Left lung (tissue), 4 donors: ENCODE measurements at regions not wholly inside any gene's neighbourhood (a gene's known extent, or its start where the extent isn't known, plus 50 kb on each side); places are given as distances from the start of the nearest gene placed in this dataset.
A peak's percentile ranks its signal among the peaks of the same experiment; 100 is the strongest.

Experiments
- ATAC-seq: fragments of 200-7000 bp; cut with Tn5 transposase; one replicate; pipeline ENCODE4 v1.9.1; 2020; ENCODE audit warnings: moderate library complexity
- DNase-seq, 4 donors: peaks; one replicate each; pipeline ENCODE4 v3.0.0-alpha.2; 2013 to 2020
- H3K27ac ChIP-seq, 2 donors: fragments of 200-600 bp; sonication (generic) in 1 of 2; one replicate each; pipeline versions ENCODE4 v1.5.0 to v1.8.0; 2020 to 2021
- H3K27me3 ChIP-seq, 2 donors: fragments of 200-600 bp; sonication (generic) in 1 of 2; one replicate each; pipeline versions ENCODE4 v1.5.0 to v1.8.0; 2020 to 2021
- H3K36me3 ChIP-seq, 2 donors: fragments of 200-600 bp; sonication (generic) in 1 of 2; one replicate each; pipeline versions ENCODE4 v1.5.0 to v1.8.0; 2020 to 2021
- H3K4me1 ChIP-seq, 2 donors: fragments of 200-600 bp; one replicate each; pipeline ENCODE4 v1.8.0; 2021
- H3K4me3 ChIP-seq, 2 donors: fragments of 200-600 bp; sonication (generic) in 1 of 2; one replicate each; pipeline versions ENCODE4 v1.5.0 to v1.8.0; 2020 to 2021; ENCODE audit warnings: mild to moderate bottlenecking in 1 of 2
- H3K9me3 ChIP-seq, 2 donors: fragments of 200-600 bp; sonication (generic) in 1 of 2; one replicate each; pipeline versions ENCODE4 v1.5.0 to v1.8.0; 2020 to 2021
- intact Hi-C, 2 donors: fragments of 100-400 bp; cut with DNase I; formaldehyde crosslinking; loops; one replicate each; pipeline versions ENCODE4 v1.11.2 to v1.14.2; 2022
- TF ChIP-seq, protein P1 (sequence below), 2 donors: fragments of 200-600 bp; sonication (generic) in 1 of 2; IDR thresholded peaks; one replicate each; pipeline versions ENCODE4 v1.5.0 to v1.8.0; 2021; ENCODE audit warnings: antibody characterized with exemption in 2 of 2
- donor health status: DM: no; HTN: yes; CAD: no.
- donor health status: DM: no; HTN: no; CAD: no.

DNA sequence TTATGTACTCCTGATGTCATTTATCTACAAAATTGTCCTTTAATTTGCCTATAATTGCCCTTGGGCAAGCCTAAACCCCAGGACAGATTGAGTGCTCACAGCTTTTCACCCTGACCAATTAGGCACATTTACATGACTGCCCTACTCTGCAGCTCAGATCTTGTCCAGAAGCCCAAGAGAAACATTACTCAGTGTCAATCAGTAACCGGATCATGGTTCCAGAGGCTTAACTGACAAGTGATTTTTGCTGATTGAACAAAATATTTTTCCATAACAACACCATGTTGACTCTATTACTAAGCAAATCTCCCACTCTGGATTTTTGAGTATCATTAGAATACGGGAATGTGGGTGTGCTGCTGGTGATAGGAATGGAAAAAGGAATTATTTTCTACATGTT, 465.4 kb upstream of the TNP1 start:
- intact Hi-C loops = no loop called here
- no peaks in the 10 kb centered on the region for H3K4me1 ChIP-seq
- no peaks in the 10 kb centered on the region for H3K27me3 ChIP-seq
- no peak for DNase-seq
- H3K4me3 ChIP-seq = no peak overlapping the region
- TF ChIP-seq, protein P1, sequence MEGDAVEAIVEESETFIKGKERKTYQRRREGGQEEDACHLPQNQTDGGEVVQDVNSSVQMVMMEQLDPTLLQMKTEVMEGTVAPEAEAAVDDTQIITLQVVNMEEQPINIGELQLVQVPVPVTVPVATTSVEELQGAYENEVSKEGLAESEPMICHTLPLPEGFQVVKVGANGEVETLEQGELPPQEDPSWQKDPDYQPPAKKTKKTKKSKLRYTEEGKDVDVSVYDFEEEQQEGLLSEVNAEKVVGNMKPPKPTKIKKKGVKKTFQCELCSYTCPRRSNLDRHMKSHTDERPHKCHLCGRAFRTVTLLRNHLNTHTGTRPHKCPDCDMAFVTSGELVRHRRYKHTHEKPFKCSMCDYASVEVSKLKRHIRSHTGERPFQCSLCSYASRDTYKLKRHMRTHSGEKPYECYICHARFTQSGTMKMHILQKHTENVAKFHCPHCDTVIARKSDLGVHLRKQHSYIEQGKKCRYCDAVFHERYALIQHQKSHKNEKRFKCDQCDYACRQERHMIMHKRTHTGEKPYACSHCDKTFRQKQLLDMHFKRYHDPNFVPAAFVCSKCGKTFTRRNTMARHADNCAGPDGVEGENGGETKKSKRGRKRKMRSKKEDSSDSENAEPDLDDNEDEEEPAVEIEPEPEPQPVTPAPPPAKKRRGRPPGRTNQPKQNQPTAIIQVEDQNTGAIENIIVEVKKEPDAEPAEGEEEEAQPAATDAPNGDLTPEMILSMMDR (IDR thresholded peaks at IDR 0.05) = no peak
- H3K36me3 ChIP-seq = no peaks in the 10 kb centered on the region
- H3K27ac ChIP-seq = no peak overlapping the region
- no peak for ATAC-seq
- peaks cover 0 to 2% of the 10 kb centered on the region in 2 donors for H3K9me3 ChIP-seq

DNA sequence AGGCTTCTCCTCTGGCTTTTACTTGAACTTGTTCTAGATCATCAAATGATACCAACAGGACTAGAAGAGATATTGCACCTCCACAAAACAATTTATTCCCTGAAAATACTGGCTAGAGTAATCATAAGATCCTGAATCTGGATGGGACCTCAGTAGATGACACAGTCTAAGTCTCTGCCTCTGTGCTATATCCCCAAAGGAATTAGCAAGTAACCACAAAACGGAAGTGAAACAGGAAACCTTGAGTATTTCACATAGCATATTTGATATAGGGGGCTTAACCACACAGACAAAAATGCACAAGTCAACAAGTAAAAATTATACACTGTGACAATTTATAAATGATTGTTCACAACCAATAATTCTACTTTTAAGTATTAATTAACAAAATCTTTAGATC, 456.9 kb upstream of the TNP1 start:
- Histone ChIP-seq H3K4me1 (no peaks in the 10 kb centered on the region), H3K27me3 (peaks cover 0 to 32% of the 10 kb centered on the region in 2 donors), H3K27ac (no peak overlapping the region), H3K4me3 (no peak overlapping the region), H3K36me3 (no peaks in the 10 kb centered on the region), H3K9me3 (peaks cover 0 to 4% of the 10 kb centered on the region in 2 donors)
- intact Hi-C loops = no loop called here
- TF ChIP-seq, protein P1 (IDR thresholded peaks at IDR 0.05) = no peak
- DNase-seq (no peak), ATAC-seq (no peak)

DNA sequence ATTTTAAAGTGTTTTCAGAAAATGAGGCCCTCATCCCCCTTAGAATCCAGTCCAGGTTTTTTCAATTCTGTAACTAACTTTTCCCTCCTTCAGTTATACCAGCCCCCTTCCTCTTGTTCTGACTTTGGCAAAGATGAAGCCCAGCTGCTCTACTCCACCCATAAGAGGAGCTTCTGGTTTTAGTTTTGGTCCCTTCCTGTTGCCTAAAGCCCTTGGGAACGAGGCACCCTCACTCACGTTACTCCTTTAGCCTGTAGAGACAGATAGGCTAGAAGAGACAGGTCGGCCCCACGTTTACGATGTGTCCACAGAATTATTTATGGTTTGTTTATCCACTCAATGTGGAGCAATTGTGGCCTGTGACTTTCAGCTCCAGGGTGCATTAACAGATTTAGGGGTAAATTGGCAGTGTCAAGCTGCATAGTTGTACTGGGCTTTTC, 454.2 kb upstream of the TNP1 start:
- Histone ChIP-seq H3K9me3 (peaks cover 0 to 4% of the 10 kb centered on the region in 2 donors), H3K36me3 (no peaks in the 10 kb centered on the region), H3K27me3 (peaks cover 0 to 35% of the 10 kb centered on the region in 2 donors), H3K4me3 (no peak overlapping the region), H3K27ac (no peak overlapping the region), H3K4me1 (no peaks in the 10 kb centered on the region)
- no peak for ATAC-seq
- intact Hi-C loops = no loop called here
- peak in 2 of 4 donors; percentile 24 to 48 for DNase-seq
- TF ChIP-seq, protein P1 (IDR thresholded peaks at IDR 0.05) = no peak

DNA sequence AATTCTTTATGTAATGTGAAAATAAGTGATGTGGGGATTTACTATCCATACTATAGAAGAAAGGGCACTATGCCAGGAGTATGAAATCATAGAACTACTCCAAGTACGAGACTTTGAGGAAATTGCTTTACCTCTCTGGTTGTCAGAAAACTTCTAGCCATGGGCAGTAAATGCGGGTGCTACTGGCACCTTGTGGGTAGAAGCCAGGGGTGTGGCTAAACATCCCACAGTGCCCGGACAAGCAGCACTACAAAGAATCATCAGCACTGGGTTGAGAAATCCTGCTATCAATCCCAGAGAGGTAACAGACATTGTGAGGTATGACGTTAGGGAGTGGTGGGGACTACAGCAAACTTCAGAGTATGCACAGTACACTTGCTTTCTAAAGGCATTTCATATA, 453.5 kb upstream of the TNP1 start:
- intact Hi-C loops = no loop called here
- Histone ChIP-seq H3K27me3 (peaks cover 0 to 30% of the 10 kb centered on the region in 2 donors), H3K27ac (no peak overlapping the region), H3K4me1 (no peaks in the 10 kb centered on the region), H3K4me3 (no peak overlapping the region), H3K36me3 (no peaks in the 10 kb centered on the region), H3K9me3 (peaks cover 0 to 4% of the 10 kb centered on the region in 2 donors)
- DNase-seq = no peak
- ATAC-seq = no peak
- TF ChIP-seq, protein P1 (IDR thresholded peaks at IDR 0.05) = no peak

DNA sequence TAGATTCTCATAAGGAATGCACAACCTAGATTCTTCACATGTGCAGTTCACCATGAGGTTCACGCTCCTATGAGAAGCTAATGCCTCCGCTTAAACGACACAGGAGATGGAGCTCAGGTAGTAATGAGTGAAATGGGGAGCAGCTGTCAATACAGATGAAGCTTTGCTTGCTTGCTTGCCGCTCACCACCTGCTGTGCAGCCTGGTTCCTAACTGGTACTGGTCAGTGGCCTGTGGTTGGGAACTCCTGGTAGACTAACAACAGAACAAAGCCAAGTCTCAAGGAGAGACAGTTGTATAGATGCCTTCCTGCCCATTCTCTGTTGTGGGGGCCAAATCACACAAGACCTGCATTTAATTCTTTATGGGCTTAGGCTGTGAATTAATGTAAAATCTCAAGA, 449.2 kb upstream of the TNP1 start:
- Histone ChIP-seq H3K27me3 (peaks cover 0 to 35% of the 10 kb centered on the region in 2 donors), H3K4me3 (no peak overlapping the region), H3K36me3 (no peaks in the 10 kb centered on the region), H3K4me1 (no peaks in the 10 kb centered on the region), H3K27ac (no peak overlapping the region), H3K9me3 (no peaks in the 10 kb centered on the region)
- intact Hi-C loops = no loop called here
- no peak for DNase-seq
- TF ChIP-seq, protein P1 (IDR thresholded peaks at IDR 0.05) = no peak
- no peak for ATAC-seq
